MM.1S (cell line): ENCODE measurements at regions not wholly inside any gene's neighbourhood (a gene's known extent, or its start where the extent isn't known, plus 50 kb on each side); places are given as distances from the start of the nearest gene placed in this dataset.

ENCODE experiments used
- EZH2 ChIP-seq: fragments of 300-600 bp; sonication (generic); optimal IDR thresholded peaks from 2 replicates; pipeline ENCODE3; 2017; ENCODE audit warnings: low read depth, mild to moderate bottlenecking, antibody characterized with exemption, low read length, mixed read lengths
- TF ChIP-seq, protein P1 (sequence below): fragments of 300-600 bp; sonication (generic); IDR thresholded peaks from 2 replicates; pipeline ENCODE4 v1.5.1; 2016; ENCODE audit warnings: antibody characterized with exemption, low read length, mixed read lengths

- TF ChIP-seq, protein P1, sequence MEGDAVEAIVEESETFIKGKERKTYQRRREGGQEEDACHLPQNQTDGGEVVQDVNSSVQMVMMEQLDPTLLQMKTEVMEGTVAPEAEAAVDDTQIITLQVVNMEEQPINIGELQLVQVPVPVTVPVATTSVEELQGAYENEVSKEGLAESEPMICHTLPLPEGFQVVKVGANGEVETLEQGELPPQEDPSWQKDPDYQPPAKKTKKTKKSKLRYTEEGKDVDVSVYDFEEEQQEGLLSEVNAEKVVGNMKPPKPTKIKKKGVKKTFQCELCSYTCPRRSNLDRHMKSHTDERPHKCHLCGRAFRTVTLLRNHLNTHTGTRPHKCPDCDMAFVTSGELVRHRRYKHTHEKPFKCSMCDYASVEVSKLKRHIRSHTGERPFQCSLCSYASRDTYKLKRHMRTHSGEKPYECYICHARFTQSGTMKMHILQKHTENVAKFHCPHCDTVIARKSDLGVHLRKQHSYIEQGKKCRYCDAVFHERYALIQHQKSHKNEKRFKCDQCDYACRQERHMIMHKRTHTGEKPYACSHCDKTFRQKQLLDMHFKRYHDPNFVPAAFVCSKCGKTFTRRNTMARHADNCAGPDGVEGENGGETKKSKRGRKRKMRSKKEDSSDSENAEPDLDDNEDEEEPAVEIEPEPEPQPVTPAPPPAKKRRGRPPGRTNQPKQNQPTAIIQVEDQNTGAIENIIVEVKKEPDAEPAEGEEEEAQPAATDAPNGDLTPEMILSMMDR: no peak
- no peak for TF ChIP-seq EZH2
Measured at GRCh38 chr12:24387381-24387780, 437.9 kb upstream of the SOX5 start.
